Naive thymus-derived CD4-positive, alpha-beta T cell (primary cell): ENCODE measurements at regions not wholly inside any gene's neighbourhood (a gene's known extent, or its start where the extent isn't known, plus 50 kb on each side); places are given as distances from the start of the nearest gene placed in this dataset.

Experiments used
- ATAC-seq: fragments of 150-1000 bp; cut with Tn5 transposase; 2 replicates; pipeline ENCODE4 v1.10.0; 2021; ENCODE audit warnings: mild to moderate bottlenecking, moderate library complexity
- CTCF ChIA-PET: fragments of 350-600 bp; sonication (Branson Sonifier 250); formaldehyde crosslinking; loops from one replicate; lab custom pipeline; 2021; ENCODE audit warnings: antibody characterized with exemption; lab: Charles Lee
- POLR2A ChIA-PET: fragments of 350-600 bp; sonication (Branson Sonifier 250); formaldehyde crosslinking; loops from one replicate; lab custom pipeline; 2021; ENCODE audit warnings: antibody characterized with exemption, inconsistent platforms; lab: Charles Lee
- DNase-seq, 9 donors: peaks; one replicate each; pipeline versions ENCODE4 v3.0.0 to v3.0.0-alpha.2; 2020 to 2022; ENCODE audit warnings: mixed read lengths in 1 of 9
- H3K27ac ChIP-seq: one replicate; pipeline ENCODE4 v1.7.0; 2013; ENCODE audit warnings: mild to moderate bottlenecking, low read depth, low read length, moderate library complexity
- H3K27me3 ChIP-seq, 2 donors: one replicate each; pipeline ENCODE4 v1.7.0; 2013; ENCODE audit warnings: low read length in 2 of 2, mild to moderate bottlenecking in 2 of 2, moderate library complexity in 2 of 2; ENCODE audit not compliant: control insufficient read depth in 2 of 2, insufficient read depth in 2 of 2
- H3K36me3 ChIP-seq, 3 experiments: 1 replicate in 2 of 3; 2 replicates in 1 of 3; pipeline ENCODE4 v1.7.0; 2013; ENCODE audit warnings: low read length in 3 of 3, mild to moderate bottlenecking in 3 of 3, moderate library complexity in 1 of 3; ENCODE audit not compliant: insufficient read depth in 3 of 3, control insufficient read depth in 2 of 3
- H3K4me1 ChIP-seq, 2 donors: one replicate each; pipeline ENCODE4 v1.7.0; 2013; ENCODE audit warnings: low read length in 2 of 2, mild to moderate bottlenecking in 2 of 2, moderate library complexity in 1 of 2; ENCODE audit not compliant: control insufficient read depth in 2 of 2, insufficient read depth in 2 of 2
- H3K4me3 ChIP-seq: 2 replicates; pipeline ENCODE4 v1.7.0; 2013; ENCODE audit warnings: mild to moderate bottlenecking, low read length
- H3K9me3 ChIP-seq, 3 experiments: 1 replicate in 2 of 3; 2 replicates in 1 of 3; pipeline ENCODE4 v1.7.0; 2013; ENCODE audit warnings: low read length in 3 of 3; ENCODE audit not compliant: control insufficient read depth in 2 of 3
- H3K27ac Mint-ChIP-seq, 9 donors: one replicate each; pipeline ENCODE4 v1.8.0; 2020 to 2022; ENCODE audit warnings: mixed read lengths in 9 of 9, mild to moderate bottlenecking in 8 of 9, moderate library complexity in 5 of 9, inconsistent platforms in 2 of 9
- H3K27me3 Mint-ChIP-seq, 5 donors: one replicate each; pipeline ENCODE4 v1.8.0; 2021 to 2022; ENCODE audit warnings: mixed read lengths in 5 of 5, mild to moderate bottlenecking in 1 of 5
- H3K36me3 Mint-ChIP-seq, 5 donors: one replicate each; pipeline ENCODE4 v1.8.0; 2020 to 2022; ENCODE audit warnings: mixed read lengths in 5 of 5, mild to moderate bottlenecking in 3 of 5, inconsistent platforms in 1 of 5
- H3K4me1 Mint-ChIP-seq, 7 donors: one replicate each; pipeline ENCODE4 v1.8.0; 2020 to 2022; ENCODE audit warnings: mixed read lengths in 7 of 7, mild to moderate bottlenecking in 3 of 7, inconsistent platforms in 1 of 7
- H3K4me3 Mint-ChIP-seq, 10 donors: one replicate each; pipeline ENCODE4 v1.8.0; 2020 to 2022; ENCODE audit warnings: mild to moderate bottlenecking in 10 of 10, mixed read lengths in 10 of 10, moderate library complexity in 6 of 10, inconsistent platforms in 2 of 10
- H3K9me3 Mint-ChIP-seq, 11 donors: one replicate each; pipeline ENCODE4 v1.8.0; 2020 to 2022; ENCODE audit warnings: mixed read lengths in 11 of 11, mild to moderate bottlenecking in 4 of 11, inconsistent platforms in 1 of 11, moderate library complexity in 1 of 11
- intact Hi-C, 2 donors: fragments of 100-400 bp; cut with micrococcal nuclease; formaldehyde crosslinking; loops; one replicate each; pipeline ENCODE4 v1.15.1; 2023

GRCh38 chr18:65464361-65464760 is 286.5 kb upstream of the CDH7 start:
- Histone ChIP-seq H3K9me3 (no peaks in the 10 kb centered on the region), H3K4me1 (no peaks in the 10 kb centered on the region), H3K27me3 (no peaks in the 10 kb centered on the region), H3K4me3 (no peak overlapping the region), H3K36me3 (no peaks in the 10 kb centered on the region), H3K27ac (no peak overlapping the region)
- ChIA-PET POLR2A (no interaction called here), CTCF (interaction anchor here (0.7 kb wide), 1 partner anchor 283 kb away, joined by 4 read pairs; no protein-coding TSS in a partner anchor)
- intact Hi-C loops: no loop called here
- DNase-seq (no peak), ATAC-seq (no peak)
- no peak overlapping the region for H3K4me3 Mint-ChIP-seq
- H3K27ac Mint-ChIP-seq: no peak overlapping the region
- H3K27me3 Mint-ChIP-seq: no peaks in the 10 kb centered on the region
- no peaks in the 10 kb centered on the region for H3K36me3 Mint-ChIP-seq
- peaks cover 2 to 27% (median 9%) of the 10 kb centered on the region in 11 donors for H3K9me3 Mint-ChIP-seq
- H3K4me1 Mint-ChIP-seq: no peaks in the 10 kb centered on the region

DNA sequence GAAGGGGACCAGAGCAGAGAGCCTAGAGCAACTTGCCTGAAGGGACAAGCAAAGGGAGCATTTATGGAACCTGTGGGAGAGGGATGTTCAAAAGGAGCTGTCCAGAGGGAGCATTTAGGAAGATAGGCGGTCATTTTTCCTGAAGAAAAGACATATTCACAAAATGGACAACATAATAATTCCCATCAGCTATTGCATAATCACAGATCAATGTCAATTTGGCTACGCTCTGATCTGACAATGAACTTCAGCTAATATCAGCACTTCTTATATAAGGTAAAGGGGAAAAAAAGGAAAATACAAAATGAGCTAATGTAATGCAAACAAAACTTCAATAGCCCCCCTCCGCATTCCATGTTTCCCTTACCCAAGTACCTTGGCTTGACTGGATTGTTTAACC is 291.1 kb upstream of the CDH7 start:
- Mint-ChIP-seq H3K4me1 (no peaks in the 10 kb centered on the region), H3K9me3 (peaks cover 2 to 30% (median 10%) of the 10 kb centered on the region in 11 donors), H3K27me3 (no peaks in the 10 kb centered on the region), H3K4me3 (no peak overlapping the region), H3K27ac (no peak overlapping the region), H3K36me3 (no peaks in the 10 kb centered on the region)
- POLR2A ChIA-PET: no interaction called here
- Histone ChIP-seq H3K4me1 (no peaks in the 10 kb centered on the region), H3K9me3 (no peaks in the 10 kb centered on the region), H3K4me3 (no peak overlapping the region), H3K27me3 (no peaks in the 10 kb centered on the region), H3K36me3 (no peaks in the 10 kb centered on the region), H3K27ac (no peak overlapping the region)
- ATAC-seq (no peak), DNase-seq (no peak)
- CTCF ChIA-PET: no interaction called here
- intact Hi-C loops: no loop called here

DNA sequence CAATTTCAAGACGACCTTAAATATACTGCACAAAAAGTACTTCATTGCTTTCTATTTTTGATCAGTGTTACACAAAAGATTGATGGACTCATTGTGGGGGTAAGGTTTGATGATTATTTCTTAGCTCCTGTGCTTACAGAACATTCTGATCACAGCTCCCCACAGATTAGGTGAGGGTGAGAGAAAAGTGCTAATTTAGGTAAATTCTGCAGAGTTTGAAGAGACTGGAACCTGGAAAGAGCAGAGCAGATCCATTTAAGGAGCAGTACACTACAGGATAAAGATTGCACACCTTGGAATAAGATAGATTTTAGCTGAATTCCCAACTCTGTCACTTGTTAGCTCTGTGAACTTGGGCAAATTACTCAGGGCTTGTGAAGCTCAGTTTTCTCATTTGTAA is 291.9 kb upstream of the CDH7 start:
- no peaks in the 10 kb centered on the region for H3K36me3 Mint-ChIP-seq

GRCh38 chr18:65439188-65439587 is 311.6 kb upstream of the CDH7 start:
- no peaks in the 10 kb centered on the region for H3K9me3 ChIP-seq
- intact Hi-C loops: no loop called here
- no peak for DNase-seq
- no peak overlapping the region for H3K27ac ChIP-seq
- H3K4me1 Mint-ChIP-seq: no peaks in the 10 kb centered on the region
- H3K36me3 ChIP-seq: no peaks in the 10 kb centered on the region
- ChIA-PET POLR2A (no interaction called here), CTCF (no interaction called here)
- H3K4me1 ChIP-seq: no peaks in the 10 kb centered on the region
- peaks cover 0 to 36% (median 6%) of the 10 kb centered on the region in 11 donors for H3K9me3 Mint-ChIP-seq
- H3K27me3 Mint-ChIP-seq: no peaks in the 10 kb centered on the region
- no peak overlapping the region for H3K4me3 Mint-ChIP-seq
- no peak overlapping the region for H3K27ac Mint-ChIP-seq
- no peaks in the 10 kb centered on the region for H3K27me3 ChIP-seq
- no peak for ATAC-seq
- H3K4me3 ChIP-seq: no peak overlapping the region
- no peaks in the 10 kb centered on the region for H3K36me3 Mint-ChIP-seq

More for the DNA sequence above, 291.9 kb upstream of the CDH7 start:
- ATAC-seq (no peak), DNase-seq (no peak)
- no peak overlapping the region for H3K4me3 Mint-ChIP-seq
- no peak overlapping the region for H3K27ac Mint-ChIP-seq
- POLR2A ChIA-PET: no interaction called here
- H3K27me3 Mint-ChIP-seq: no peaks in the 10 kb centered on the region
- intact Hi-C loops: no loop called here
- Histone ChIP-seq H3K4me3 (no peak overlapping the region), H3K4me1 (no peaks in the 10 kb centered on the region), H3K36me3 (no peaks in the 10 kb centered on the region), H3K27ac (no peak overlapping the region), H3K9me3 (no peaks in the 10 kb centered on the region), H3K27me3 (no peaks in the 10 kb centered on the region)
- CTCF ChIA-PET: no interaction called here
- H3K4me1 Mint-ChIP-seq: no peaks in the 10 kb centered on the region
- H3K9me3 Mint-ChIP-seq: peaks cover 2 to 22% (median 8%) of the 10 kb centered on the region in 11 donors

DNA sequence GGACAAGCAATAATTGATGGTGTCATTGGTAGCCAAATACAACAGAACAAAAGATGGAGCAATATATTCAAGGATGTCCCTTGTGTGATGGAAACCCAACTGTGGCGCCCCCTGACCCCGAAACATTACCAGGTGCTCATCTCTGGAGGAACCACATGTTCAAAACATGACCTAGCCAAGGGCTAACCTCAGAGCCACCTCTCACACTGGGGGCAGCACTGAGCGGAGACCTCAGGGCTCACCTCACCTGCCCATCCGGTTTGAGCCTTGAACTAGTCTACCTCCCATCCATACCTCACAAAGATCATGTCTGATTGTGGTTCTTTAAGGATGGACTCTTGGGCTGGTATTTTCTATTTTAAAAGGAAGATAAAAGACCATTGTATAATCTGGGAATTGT is 314.4 kb upstream of the CDH7 start:
- Mint-ChIP-seq H3K4me3 (no peak overlapping the region), H3K36me3 (no peaks in the 10 kb centered on the region), H3K27me3 (no peaks in the 10 kb centered on the region), H3K27ac (no peak overlapping the region), H3K9me3 (peaks cover 0 to 32% (median 6%) of the 10 kb centered on the region in 11 donors), H3K4me1 (no peaks in the 10 kb centered on the region)
- no peaks in the 10 kb centered on the region for H3K4me1 ChIP-seq
- H3K36me3 ChIP-seq: no peaks in the 10 kb centered on the region
- intact Hi-C loops: no loop called here
- ATAC-seq (no peak), DNase-seq (no peak)
- H3K27me3 ChIP-seq: no peaks in the 10 kb centered on the region
- H3K9me3 ChIP-seq: no peaks in the 10 kb centered on the region
- POLR2A ChIA-PET: no interaction called here
- no peak overlapping the region for H3K4me3 ChIP-seq
- CTCF ChIA-PET: no interaction called here
- no peak overlapping the region for H3K27ac ChIP-seq

DNA sequence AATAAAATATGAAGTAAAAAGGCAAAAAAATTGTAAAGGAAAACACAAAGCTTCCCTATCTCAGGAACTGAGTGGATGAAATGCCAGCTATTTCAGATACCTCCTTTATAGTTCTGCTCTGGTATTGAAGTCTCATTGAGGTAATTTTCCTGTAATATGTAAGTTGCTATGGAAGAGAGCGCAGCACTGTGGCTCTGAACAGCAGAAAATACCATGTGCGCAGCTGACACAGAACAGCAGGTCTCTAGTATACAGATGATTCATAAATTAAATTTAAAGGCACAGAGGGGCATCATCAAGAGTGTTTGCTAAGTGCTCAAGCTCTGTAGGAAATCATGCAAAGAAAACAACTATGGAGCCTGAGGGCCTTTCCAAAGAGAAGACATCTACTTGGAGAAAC is 315.3 kb upstream of the CDH7 start:
- intact Hi-C loops: no loop called here
- ChIA-PET POLR2A (no interaction called here), CTCF (no interaction called here)
- H3K36me3 Mint-ChIP-seq: no peaks in the 10 kb centered on the region
- ATAC-seq (no peak), DNase-seq (no peak)
- Histone ChIP-seq H3K4me1 (no peaks in the 10 kb centered on the region), H3K27ac (no peak overlapping the region), H3K27me3 (no peaks in the 10 kb centered on the region), H3K36me3 (no peaks in the 10 kb centered on the region), H3K4me3 (no peak overlapping the region), H3K9me3 (no peaks in the 10 kb centered on the region)
- no peak overlapping the region for H3K27ac Mint-ChIP-seq
- H3K9me3 Mint-ChIP-seq: peaks cover 2 to 30% (median 5%) of the 10 kb centered on the region in 11 donors
- H3K27me3 Mint-ChIP-seq: no peaks in the 10 kb centered on the region
- H3K4me3 Mint-ChIP-seq: no peak overlapping the region
- no peaks in the 10 kb centered on the region for H3K4me1 Mint-ChIP-seq

GRCh38 chr18:65429601-65430000 is 321.2 kb upstream of the CDH7 start:
- Histone ChIP-seq H3K4me3 (no peak overlapping the region), H3K9me3 (no peaks in the 10 kb centered on the region), H3K36me3 (no peaks in the 10 kb centered on the region), H3K4me1 (no peaks in the 10 kb centered on the region), H3K27ac (no peak overlapping the region), H3K27me3 (no peaks in the 10 kb centered on the region)
- ATAC-seq: no peak
- ChIA-PET POLR2A (no interaction called here), CTCF (no interaction called here)
- intact Hi-C loops: no loop called here
- peaks cover 0 to 16% (median 5%) of the 10 kb centered on the region in 11 donors for H3K9me3 Mint-ChIP-seq
- H3K36me3 Mint-ChIP-seq: no peaks in the 10 kb centered on the region
- no peaks in the 10 kb centered on the region for H3K4me1 Mint-ChIP-seq
- H3K4me3 Mint-ChIP-seq: no peak overlapping the region
- no peak overlapping the region for H3K27ac Mint-ChIP-seq
- no peaks in the 10 kb centered on the region for H3K27me3 Mint-ChIP-seq
- no peak for DNase-seq
